ENCODE measurements at regions not wholly inside any gene's neighbourhood (a gene's known extent, or its start where the extent isn't known, plus 50 kb on each side); places are given as distances from the start of the nearest gene placed in this dataset.

DNA sequence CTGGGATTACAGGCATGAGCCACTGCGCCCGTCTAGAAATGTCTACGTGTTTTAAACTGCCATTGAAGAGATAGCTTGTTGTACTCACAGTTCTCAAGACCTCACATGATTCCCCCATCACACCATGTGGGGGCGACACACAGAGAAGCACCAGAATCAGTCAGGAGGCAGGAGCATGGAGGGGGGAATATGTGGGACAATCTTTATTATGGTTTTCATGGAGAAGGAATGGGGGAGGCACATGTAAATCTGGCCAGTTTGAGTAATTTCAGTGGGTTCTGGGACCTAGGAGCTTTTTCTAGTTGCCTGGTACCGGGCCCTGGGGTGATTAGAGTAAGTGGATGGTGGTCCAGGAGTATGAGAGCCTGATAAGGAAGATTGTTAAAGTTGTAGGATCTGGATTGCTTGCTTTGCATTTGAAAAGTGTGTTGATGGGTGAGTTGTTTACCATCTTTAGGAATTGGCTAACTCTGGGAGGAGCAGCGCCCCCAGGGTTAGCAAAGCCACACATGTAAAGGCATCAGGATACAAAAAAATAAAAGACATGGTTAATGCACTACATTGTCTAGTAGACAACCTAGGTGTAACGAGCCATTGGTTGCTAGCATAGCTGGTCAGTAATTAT, 85.4 kb upstream of the SLC13A1 start (continued):
- TF ChIP-seq, protein P1, sequence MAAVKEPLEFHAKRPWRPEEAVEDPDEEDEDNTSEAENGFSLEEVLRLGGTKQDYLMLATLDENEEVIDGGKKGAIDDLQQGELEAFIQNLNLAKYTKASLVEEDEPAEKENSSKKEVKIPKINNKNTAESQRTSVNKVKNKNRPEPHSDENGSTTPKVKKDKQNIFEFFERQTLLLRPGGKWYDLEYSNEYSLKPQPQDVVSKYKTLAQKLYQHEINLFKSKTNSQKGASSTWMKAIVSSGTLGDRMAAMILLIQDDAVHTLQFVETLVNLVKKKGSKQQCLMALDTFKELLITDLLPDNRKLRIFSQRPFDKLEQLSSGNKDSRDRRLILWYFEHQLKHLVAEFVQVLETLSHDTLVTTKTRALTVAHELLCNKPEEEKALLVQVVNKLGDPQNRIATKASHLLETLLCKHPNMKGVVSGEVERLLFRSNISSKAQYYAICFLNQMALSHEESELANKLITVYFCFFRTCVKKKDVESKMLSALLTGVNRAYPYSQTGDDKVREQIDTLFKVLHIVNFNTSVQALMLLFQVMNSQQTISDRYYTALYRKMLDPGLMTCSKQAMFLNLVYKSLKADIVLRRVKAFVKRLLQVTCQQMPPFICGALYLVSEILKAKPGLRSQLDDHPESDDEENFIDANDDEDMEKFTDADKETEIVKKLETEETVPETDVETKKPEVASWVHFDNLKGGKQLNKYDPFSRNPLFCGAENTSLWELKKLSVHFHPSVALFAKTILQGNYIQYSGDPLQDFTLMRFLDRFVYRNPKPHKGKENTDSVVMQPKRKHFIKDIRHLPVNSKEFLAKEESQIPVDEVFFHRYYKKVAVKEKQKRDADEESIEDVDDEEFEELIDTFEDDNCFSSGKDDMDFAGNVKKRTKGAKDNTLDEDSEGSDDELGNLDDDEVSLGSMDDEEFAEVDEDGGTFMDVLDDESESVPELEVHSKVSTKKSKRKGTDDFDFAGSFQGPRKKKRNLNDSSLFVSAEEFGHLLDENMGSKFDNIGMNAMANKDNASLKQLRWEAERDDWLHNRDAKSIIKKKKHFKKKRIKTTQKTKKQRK (IDR thresholded peaks at IDR 0.05; ENCODE audit: low read depth, low read length): no peak
- TF ChIP-seq, protein P2, sequence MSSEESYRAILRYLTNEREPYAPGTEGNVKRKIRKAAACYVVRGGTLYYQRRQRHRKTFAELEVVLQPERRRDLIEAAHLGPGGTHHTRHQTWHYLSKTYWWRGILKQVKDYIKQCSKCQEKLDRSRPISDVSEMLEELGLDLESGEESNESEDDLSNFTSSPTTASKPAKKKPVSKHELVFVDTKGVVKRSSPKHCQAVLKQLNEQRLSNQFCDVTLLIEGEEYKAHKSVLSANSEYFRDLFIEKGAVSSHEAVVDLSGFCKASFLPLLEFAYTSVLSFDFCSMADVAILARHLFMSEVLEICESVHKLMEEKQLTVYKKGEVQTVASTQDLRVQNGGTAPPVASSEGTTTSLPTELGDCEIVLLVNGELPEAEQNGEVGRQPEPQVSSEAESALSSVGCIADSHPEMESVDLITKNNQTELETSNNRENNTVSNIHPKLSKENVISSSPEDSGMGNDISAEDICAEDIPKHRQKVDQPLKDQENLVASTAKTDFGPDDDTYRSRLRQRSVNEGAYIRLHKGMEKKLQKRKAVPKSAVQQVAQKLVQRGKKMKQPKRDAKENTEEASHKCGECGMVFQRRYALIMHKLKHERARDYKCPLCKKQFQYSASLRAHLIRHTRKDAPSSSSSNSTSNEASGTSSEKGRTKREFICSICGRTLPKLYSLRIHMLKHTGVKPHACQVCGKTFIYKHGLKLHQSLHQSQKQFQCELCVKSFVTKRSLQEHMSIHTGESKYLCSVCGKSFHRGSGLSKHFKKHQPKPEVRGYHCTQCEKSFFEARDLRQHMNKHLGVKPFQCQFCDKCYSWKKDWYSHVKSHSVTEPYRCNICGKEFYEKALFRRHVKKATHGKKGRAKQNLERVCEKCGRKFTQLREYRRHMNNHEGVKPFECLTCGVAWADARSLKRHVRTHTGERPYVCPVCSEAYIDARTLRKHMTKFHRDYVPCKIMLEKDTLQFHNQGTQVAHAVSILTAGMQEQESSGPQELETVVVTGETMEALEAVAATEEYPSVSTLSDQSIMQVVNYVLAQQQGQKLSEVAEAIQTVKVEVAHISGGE (CRISPR knock-in tag; IDR thresholded peaks at IDR 0.05): no peak
- no peak for TF ChIP-seq IRF4 (IDR thresholded peaks at IDR 0.05; ENCODE audit: low read depth, low read length)
- TF ChIP-seq RBBP5 (conservative IDR thresholded peaks at IDR 0.05): no peak
- TF ChIP-seq, protein P3, sequence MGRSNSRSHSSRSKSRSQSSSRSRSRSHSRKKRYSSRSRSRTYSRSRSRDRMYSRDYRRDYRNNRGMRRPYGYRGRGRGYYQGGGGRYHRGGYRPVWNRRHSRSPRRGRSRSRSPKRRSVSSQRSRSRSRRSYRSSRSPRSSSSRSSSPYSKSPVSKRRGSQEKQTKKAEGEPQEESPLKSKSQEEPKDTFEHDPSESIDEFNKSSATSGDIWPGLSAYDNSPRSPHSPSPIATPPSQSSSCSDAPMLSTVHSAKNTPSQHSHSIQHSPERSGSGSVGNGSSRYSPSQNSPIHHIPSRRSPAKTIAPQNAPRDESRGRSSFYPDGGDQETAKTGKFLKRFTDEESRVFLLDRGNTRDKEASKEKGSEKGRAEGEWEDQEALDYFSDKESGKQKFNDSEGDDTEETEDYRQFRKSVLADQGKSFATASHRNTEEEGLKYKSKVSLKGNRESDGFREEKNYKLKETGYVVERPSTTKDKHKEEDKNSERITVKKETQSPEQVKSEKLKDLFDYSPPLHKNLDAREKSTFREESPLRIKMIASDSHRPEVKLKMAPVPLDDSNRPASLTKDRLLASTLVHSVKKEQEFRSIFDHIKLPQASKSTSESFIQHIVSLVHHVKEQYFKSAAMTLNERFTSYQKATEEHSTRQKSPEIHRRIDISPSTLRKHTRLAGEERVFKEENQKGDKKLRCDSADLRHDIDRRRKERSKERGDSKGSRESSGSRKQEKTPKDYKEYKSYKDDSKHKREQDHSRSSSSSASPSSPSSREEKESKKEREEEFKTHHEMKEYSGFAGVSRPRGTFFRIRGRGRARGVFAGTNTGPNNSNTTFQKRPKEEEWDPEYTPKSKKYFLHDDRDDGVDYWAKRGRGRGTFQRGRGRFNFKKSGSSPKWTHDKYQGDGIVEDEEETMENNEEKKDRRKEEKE (IDR thresholded peaks at IDR 0.05): no peak
- TF ChIP-seq IKZF1 (conservative IDR thresholded peaks at IDR 0.05): no peak
- TF ChIP-seq EGR1 (IDR thresholded peaks at IDR 0.05; ENCODE audit: borderline replicate concordance in 1 of 2, low read depth in 2 of 2, low read length in 2 of 2): no peak
- TF ChIP-seq WRNIP1 (IDR thresholded peaks at IDR 0.05; ENCODE audit: borderline replicate concordance, low read depth, low read length): no peak
